H1 (cell line): ENCODE measurements at regions not wholly inside any gene's neighbourhood (a gene's known extent, or its start where the extent isn't known, plus 50 kb on each side); places are given as distances from the start of the nearest gene placed in this dataset.

Experiments
- CTCF ChIA-PET: fragments of 300-600 bp; sonication (Branson Sonifier 250); formaldehyde crosslinking; loops from one replicate; lab custom pipeline; 2021; ENCODE audit not compliant: partially characterized antibody; lab: Charles Lee
- POLR2A ChIA-PET: fragments of 300-600 bp; sonication (Branson Sonifier 250); formaldehyde crosslinking; loops from one replicate; lab custom pipeline; 2021; ENCODE audit warnings: inconsistent platforms; ENCODE audit not compliant: partially characterized antibody; lab: Charles Lee
- DNase-seq, 2 experiments: peaks; one replicate each; pipeline versions ENCODE4 v3.0.0 to v3.0.0-alpha.2; 2010 to 2022; ENCODE audit warnings: low spot score in 2 of 2, low read depth in 1 of 2, mixed read lengths in 1 of 2
- FAIRE-seq: peaks from 2 replicates; lab custom pipeline; 2011; peaks lifted over from hg19 to GRCh38; lab: Jason Lieb, UNC
- H2AFZ ChIP-seq: 2 replicates; pipeline ENCODE4 v1.8.1; 2012; ENCODE audit warnings: low read length, inconsistent platforms
- H2AK5ac ChIP-seq: 2 replicates; pipeline ENCODE4 v1.6.1; 2013; ENCODE audit warnings: low read depth, low read length
- H2BK120ac ChIP-seq: replicated peaks from 2 replicates; pipeline ENCODE3; 2013; ENCODE audit warnings: low read depth, low read length, inconsistent platforms
- H2BK12ac ChIP-seq: 2 replicates; pipeline ENCODE4 v1.6.1; 2013; ENCODE audit warnings: low read depth, low read length
- H2BK15ac ChIP-seq: 2 replicates; pipeline ENCODE4 v1.6.1; 2013; ENCODE audit warnings: low read length
- H2BK20ac ChIP-seq: 2 replicates; pipeline ENCODE4 v1.6.1; 2013; ENCODE audit warnings: low read length
- H2BK5ac ChIP-seq: 2 replicates; pipeline ENCODE4 v1.6.1; 2013; ENCODE audit warnings: low read depth, low read length
- H3K14ac ChIP-seq: 2 replicates; pipeline ENCODE4 v1.6.1; 2013; ENCODE audit warnings: inconsistent platforms; ENCODE audit not compliant: insufficient read length
- H3K18ac ChIP-seq: 2 replicates; pipeline ENCODE4 v1.6.1; 2013; ENCODE audit warnings: low read length; ENCODE audit errors: extremely low read depth
- H3K23ac ChIP-seq: 2 replicates; pipeline ENCODE4 v1.6.1; 2013; ENCODE audit warnings: inconsistent platforms; ENCODE audit not compliant: insufficient read length
- H3K23me2 ChIP-seq: 2 replicates; pipeline ENCODE4 v1.6.1; 2013; ENCODE audit warnings: low read depth, low read length
- H3K27ac ChIP-seq: 2 replicates; pipeline ENCODE4 v1.6.1; 2011; ENCODE audit warnings: low read depth, low read length, inconsistent platforms
- H3K27me3 ChIP-seq, 4 experiments: replicated peaks in 1 of 4; 1 replicate in 1 of 4; 2 replicates in 3 of 4; pipeline versions ENCODE4 v1.6.1 to v1.8.1; 2011 to 2013; ENCODE audit warnings: low read length in 3 of 4, mild to moderate bottlenecking in 3 of 4, inconsistent platforms in 2 of 4, mixed read lengths in 2 of 4, moderate library complexity in 1 of 4; ENCODE audit not compliant: control insufficient read depth in 3 of 4, insufficient read depth in 3 of 4; ENCODE audit errors: extremely low read depth in 1 of 4
- H3K36me3 ChIP-seq, 4 experiments: 2 replicates each; pipeline versions ENCODE4 v1.6.1 to v1.8.1; 2011 to 2013; ENCODE audit warnings: mild to moderate bottlenecking in 4 of 4, low read length in 3 of 4, moderate library complexity in 2 of 4, control low read depth in 1 of 4, inconsistent platforms in 1 of 4; ENCODE audit not compliant: insufficient read depth in 4 of 4, control insufficient read depth in 2 of 4
- H3K4ac ChIP-seq: replicated peaks from 2 replicates; pipeline ENCODE3; 2013; ENCODE audit warnings: low read length, low read depth, mixed read lengths, inconsistent platforms; ENCODE audit not compliant: insufficient read length
- H3K4me1 ChIP-seq, 4 experiments: replicated peaks in 1 of 4; 1 replicate in 1 of 4; 2 replicates in 3 of 4; pipeline versions ENCODE4 v1.6.1 to v1.8.1; 2011 to 2013; ENCODE audit warnings: low read length in 3 of 4, inconsistent platforms in 2 of 4, mixed read lengths in 1 of 4; ENCODE audit not compliant: insufficient read depth in 4 of 4, control insufficient read depth in 3 of 4
- H3K4me2 ChIP-seq, 2 experiments: 2 replicates each; pipeline versions ENCODE4 v1.6.1 to v1.8.1; 2011 to 2013; ENCODE audit warnings: low read depth in 2 of 2, low read length in 2 of 2, control low read depth in 1 of 2, inconsistent platforms in 1 of 2, mild to moderate bottlenecking in 1 of 2; ENCODE audit not compliant: insufficient read depth in 1 of 2
- H3K4me3 ChIP-seq, 4 experiments: fragments of 200-600, 300-600 bp in 1 of 4; sonication (generic), shearing (Covaris generic), sonication (Bioruptor Twin) in 1 of 4; 2 replicates each; pipeline versions ENCODE4 v1.5.1 to v1.8.1; 2011 to 2016; ENCODE audit warnings: low read length in 4 of 4, low read depth in 3 of 4, control low read depth in 2 of 4, inconsistent platforms in 2 of 4, mild to moderate bottlenecking in 2 of 4, mixed read lengths in 1 of 4, moderate library complexity in 1 of 4; ENCODE audit not compliant: insufficient read depth in 2 of 4; ENCODE audit errors: extremely low read depth in 1 of 4
- H3K56ac ChIP-seq: replicated peaks from 2 replicates; pipeline ENCODE3; 2013; ENCODE audit warnings: low read depth, mild to moderate bottlenecking, mixed read lengths, low read length, inconsistent platforms; ENCODE audit not compliant: insufficient read length
- H3K79me1 ChIP-seq: 2 replicates; pipeline ENCODE4 v1.6.1; 2013; ENCODE audit warnings: low read depth, low read length, control low read depth
- H3K79me2 ChIP-seq, 2 experiments: 2 replicates each; pipeline versions ENCODE4 v1.6.1 to v1.8.1; 2012 to 2013; ENCODE audit warnings: low read length in 2 of 2, mild to moderate bottlenecking in 2 of 2, inconsistent platforms in 1 of 2; ENCODE audit not compliant: insufficient read depth in 2 of 2, control insufficient read depth in 1 of 2
- H3K9ac ChIP-seq, 4 experiments: replicated peaks in 1 of 4; 1 replicate in 1 of 4; 2 replicates in 3 of 4; pipeline versions ENCODE4 v1.6.1 to v1.8.1; 2011 to 2013; ENCODE audit warnings: low read depth in 3 of 4, low read length in 3 of 4, control low read depth in 2 of 4, mild to moderate bottlenecking in 2 of 4, moderate library complexity in 2 of 4, inconsistent platforms in 1 of 4; ENCODE audit errors: extremely low read depth in 1 of 4
- H3K9me3 ChIP-seq, 2 experiments: 2 replicates each; pipeline versions ENCODE4 v1.6.1 to v1.8.1; 2012 to 2013; ENCODE audit warnings: mild to moderate bottlenecking in 2 of 2, moderate library complexity in 2 of 2, control low read depth in 1 of 2, inconsistent platforms in 1 of 2, low read depth in 1 of 2, low read length in 1 of 2, mixed read lengths in 1 of 2; ENCODE audit not compliant: insufficient read depth in 2 of 2
- H4K20me1 ChIP-seq, 2 experiments: replicated peaks in 1 of 2; 2 replicates each; pipeline versions ENCODE3 to v1.8.1; 2011 to 2013; ENCODE audit warnings: inconsistent platforms in 2 of 2, low read length in 2 of 2, mild to moderate bottlenecking in 1 of 2; ENCODE audit not compliant: insufficient read depth in 2 of 2, control insufficient read depth in 1 of 2
- H4K5ac ChIP-seq: 2 replicates; pipeline ENCODE4 v1.6.1; 2013; ENCODE audit warnings: low read length, low read depth, mixed read lengths, inconsistent platforms; ENCODE audit not compliant: insufficient read length
- H4K8ac ChIP-seq: 2 replicates; pipeline ENCODE4 v1.8.0; 2013; ENCODE audit warnings: mild to moderate bottlenecking, moderate library complexity, low read length, inconsistent platforms; ENCODE audit not compliant: insufficient read depth; ENCODE audit errors: extremely low read depth
- H4K91ac ChIP-seq: replicated peaks from 2 replicates; pipeline ENCODE3; 2013; ENCODE audit warnings: low read length, mixed read lengths, inconsistent platforms; ENCODE audit not compliant: insufficient read length
- CTCF ChIP-seq, 3 experiments: IDR thresholded peaks; 1 replicate in 2 of 3; 2 replicates in 1 of 3; pipeline versions ENCODE4 v1.5.1 to v1.6.1; 2011; ENCODE audit warnings: low read length in 3 of 3, mild to moderate bottlenecking in 3 of 3, inconsistent platforms in 2 of 3, low read depth in 1 of 3, moderate library complexity in 1 of 3; ENCODE audit not compliant: insufficient read depth in 1 of 3; ENCODE audit errors: control extremely low read depth in 1 of 3
- NANOG ChIP-seq: IDR thresholded peaks from 2 replicates; pipeline ENCODE4 v1.6.1; 2011; ENCODE audit warnings: low read length, low read depth, mild to moderate bottlenecking, inconsistent platforms; ENCODE audit not compliant: insufficient read depth, poor library complexity, severe bottlenecking
- WGBS, 2 experiments: shearing (Covaris generic) in 1 of 2; methylation state at CpG; one replicate each; pipeline versions ENCODE4 v1.1.6 to v1.1.7; 2013 to 2015; ENCODE audit warnings: low lambda C conversion rate in 2 of 2, mixed read lengths in 2 of 2, inconsistent platforms in 1 of 2, low coverage in 1 of 2, missing lambda C conversion rate in 1 of 2; ENCODE audit not compliant: insufficient replicate concordance in 2 of 2, insufficient coverage in 1 of 2, insufficient read length in 1 of 2; ENCODE audit errors: extremely low coverage in 1 of 2, missing lambda C conversion rate in 1 of 2; 5-methylcytosine and 5-hydroxymethylcytosine counted together

- CTCF ChIA-PET, result interaction anchor here (0.6 to 4.1 kb wide), 10 partner anchors 10 to 129 kb away, joined by 3 to 25 read pairs (median 4); no protein-coding TSS in a partner anchor
- Histone ChIP-seq H2BK20ac (no peak overlapping the region), H2AFZ (0 out of 2 replicates have a peak overlapping the region, but pooled peaks have one; percentile 7), H3K79me2 (no peaks in the 10 kb centered on the region), H3K56ac (no peak overlapping the region), H3K4ac (no peak overlapping the region), H3K4me3 (no peak overlapping the region), H3K36me3 (no peaks in the 10 kb centered on the region), H3K23me2 (no peaks in the 10 kb centered on the region; the same call in 1 of the 2 replicates), H3K14ac (no peak overlapping the region), H3K4me1 (peaks cover 0 to 12% (median 5%) of the 10 kb centered on the region in 4 experiments; a peak in 3 of 7 replicates), H2BK12ac (0 out of 2 replicates have a peak overlapping the region, but pooled peaks have one; percentile 55), H2BK5ac (no peak overlapping the region), H2AK5ac (no peak overlapping the region), H3K79me1 (no peaks in the 10 kb centered on the region), H3K23ac (no peak overlapping the region), H3K4me2 (peak overlapping the region; percentile 1 to 9; a peak in 2 of 4 replicates), H4K8ac (no peak overlapping the region), H4K20me1 (no peaks in the 10 kb centered on the region), H2BK15ac (no peak overlapping the region), H2BK120ac (no peak overlapping the region), H3K9me3 (no peaks in the 10 kb centered on the region), H3K27me3 (no peaks in the 10 kb centered on the region), H3K18ac (no peak overlapping the region), H4K5ac (no peak overlapping the region), H4K91ac (peak overlapping the region; percentile 62), H3K9ac (no peak overlapping the region), H3K27ac (no peak overlapping the region)
- no peak for DNase-seq
- POLR2A ChIA-PET, result no interaction called here
- FAIRE-seq, result no peak
- peak in 1 of 3 experiments; percentile 9; a peak in 1 of 4 replicates for TF ChIP-seq CTCF (IDR thresholded peaks at IDR 0.05; ENCODE audit: control extremely low read depth in 1 of 3, insufficient read depth in 1 of 3, low read depth in 1 of 3, low read length in 3 of 3)
- no peak for TF ChIP-seq NANOG
- 58% methylated on average over 6 of the region's 6 CpGs; no CpG with 5 or more reads in 1 of the 2 experiments for WGBS, 2 experiments
These were observed 74.3 kb upstream of the CRHR1 start for GRCh38 chr17:45709728-45710288.
